Astrocyte (in vitro differentiated cells and primary cell): ENCODE measurements at regions not wholly inside any gene's neighbourhood (a gene's known extent, or its start where the extent isn't known, plus 50 kb on each side); places are given as distances from the start of the nearest gene placed in this dataset.

Experiments
- EZH2 ChIP-seq: IDR thresholded peaks from 2 replicates; pipeline ENCODE4 v1.6.1; 2012; ENCODE audit warnings: mild to moderate bottlenecking, low read length, inconsistent platforms; ENCODE audit not compliant: insufficient read depth
- TF ChIP-seq, protein P1 (sequence below): IDR thresholded peaks from 2 replicates; pipeline ENCODE4 v1.5.1; 2011; ENCODE audit warnings: low read depth, mild to moderate bottlenecking, inconsistent platforms, low read length, moderate library complexity; ENCODE audit not compliant: insufficient read depth

DNA sequence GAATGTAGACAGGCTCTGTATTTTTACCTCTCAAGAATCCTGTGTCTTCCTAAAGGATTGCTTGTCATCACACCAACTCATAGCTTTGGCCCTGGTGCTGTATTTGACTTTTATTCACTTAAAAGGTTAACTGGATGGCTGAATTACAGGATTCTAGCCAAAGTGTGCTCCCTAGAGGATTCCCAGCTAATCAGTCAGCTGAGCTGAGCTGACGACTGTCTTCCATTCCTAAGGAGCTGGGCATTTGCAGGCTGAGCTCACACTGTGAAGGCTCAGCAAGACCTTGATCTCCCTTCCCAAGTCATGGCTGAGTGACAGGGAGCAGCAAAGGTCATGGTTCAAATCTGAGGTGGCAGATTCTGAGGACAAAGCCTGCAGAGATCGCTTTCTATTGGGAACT lies 59.0 kb upstream of the PALM2AKAP2 start:
- TF ChIP-seq, protein P1, sequence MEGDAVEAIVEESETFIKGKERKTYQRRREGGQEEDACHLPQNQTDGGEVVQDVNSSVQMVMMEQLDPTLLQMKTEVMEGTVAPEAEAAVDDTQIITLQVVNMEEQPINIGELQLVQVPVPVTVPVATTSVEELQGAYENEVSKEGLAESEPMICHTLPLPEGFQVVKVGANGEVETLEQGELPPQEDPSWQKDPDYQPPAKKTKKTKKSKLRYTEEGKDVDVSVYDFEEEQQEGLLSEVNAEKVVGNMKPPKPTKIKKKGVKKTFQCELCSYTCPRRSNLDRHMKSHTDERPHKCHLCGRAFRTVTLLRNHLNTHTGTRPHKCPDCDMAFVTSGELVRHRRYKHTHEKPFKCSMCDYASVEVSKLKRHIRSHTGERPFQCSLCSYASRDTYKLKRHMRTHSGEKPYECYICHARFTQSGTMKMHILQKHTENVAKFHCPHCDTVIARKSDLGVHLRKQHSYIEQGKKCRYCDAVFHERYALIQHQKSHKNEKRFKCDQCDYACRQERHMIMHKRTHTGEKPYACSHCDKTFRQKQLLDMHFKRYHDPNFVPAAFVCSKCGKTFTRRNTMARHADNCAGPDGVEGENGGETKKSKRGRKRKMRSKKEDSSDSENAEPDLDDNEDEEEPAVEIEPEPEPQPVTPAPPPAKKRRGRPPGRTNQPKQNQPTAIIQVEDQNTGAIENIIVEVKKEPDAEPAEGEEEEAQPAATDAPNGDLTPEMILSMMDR: no peak
- TF ChIP-seq EZH2: no peak
